NCI-H69 (cell line): ENCODE measurements at regions not wholly inside any gene's neighbourhood (a gene's known extent, or its start where the extent isn't known, plus 50 kb on each side); places are given as distances from the start of the nearest gene placed in this dataset.

ENCODE experiments used
- DNase-seq: peaks from one replicate; lab custom pipeline; 2025; lab: John Stamatoyannopoulos, UW

GRCh38 chr5:21694567-21694966 lies 1158.6 kb downstream of the CDH12 start:
- DNase-seq, result no peak

- DNase-seq, result no peak
These were observed 1159.6 kb downstream of the CDH12 start for GRCh38 chr5:21693591-21693990.

- no peak for DNase-seq
These were observed 1163.6 kb downstream of the CDH12 start for GRCh38 chr5:21689587-21689986.

GRCh38 chr5:21688655-21689054 lies 1164.5 kb downstream of the CDH12 start:
- peak; percentile 18 for DNase-seq

- DNase-seq, result no peak
These were observed 1165.5 kb downstream of the CDH12 start for GRCh38 chr5:21687621-21688020.

GRCh38 chr5:21686706-21687105 lies 1166.4 kb downstream of the CDH12 start:
- DNase-seq, result peak; percentile 5

- no peak for DNase-seq
These were observed 1167.6 kb downstream of the CDH12 start for GRCh38 chr5:21685522-21685921.

- DNase-seq, result no peak
These were observed 1168.2 kb downstream of the CDH12 start for GRCh38 chr5:21684992-21685391.

- DNase-seq, result no peak
These were observed 1171.2 kb downstream of the CDH12 start for GRCh38 chr5:21681911-21682310.

- DNase-seq, result no peak
These were observed 1172.5 kb downstream of the CDH12 start for GRCh38 chr5:21680641-21681040.

GRCh38 chr5:21680196-21680595 lies 1172.9 kb downstream of the CDH12 start:
- no peak for DNase-seq

- no peak for DNase-seq
These were observed 1174.6 kb downstream of the CDH12 start for GRCh38 chr5:21678526-21678925.

- no peak for DNase-seq
These were observed 1180.2 kb downstream of the CDH12 start for GRCh38 chr5:21672911-21673310.

GRCh38 chr5:21672360-21672759 lies 1180.8 kb downstream of the CDH12 start:
- no peak for DNase-seq

- no peak for DNase-seq
These were observed 1187.6 kb downstream of the CDH12 start for GRCh38 chr5:21665524-21665923.

GRCh38 chr5:21663082-21663481 lies 1190.1 kb downstream of the CDH12 start:
- DNase-seq, result peak; percentile 9

- no peak for DNase-seq
These were observed 1192.0 kb downstream of the CDH12 start for GRCh38 chr5:21661184-21661583.

GRCh38 chr5:21654556-21654955 lies 1198.6 kb downstream of the CDH12 start:
- no peak for DNase-seq

GRCh38 chr5:21649969-21650368 lies 1203.2 kb downstream of the CDH12 start:
- DNase-seq, result peak; percentile 91

GRCh38 chr5:21646469-21646868 lies 1206.7 kb downstream of the CDH12 start:
- no peak for DNase-seq

- DNase-seq, result no peak
These were observed 1209.1 kb downstream of the CDH12 start for GRCh38 chr5:21644032-21644431.

- no peak for DNase-seq
These were observed 1210.8 kb downstream of the CDH12 start for GRCh38 chr5:21642312-21642711.

GRCh38 chr5:21623831-21624230 lies 1229.3 kb downstream of the CDH12 start:
- peak; percentile 14 for DNase-seq

GRCh38 chr5:21615195-21615765 lies 1237.9 kb downstream of the CDH12 start:
- DNase-seq, result no peak
